ENCODE measurements at regions not wholly inside any gene's neighbourhood (a gene's known extent, or its start where the extent isn't known, plus 50 kb on each side); places are given as distances from the start of the nearest gene placed in this dataset.

DNA sequence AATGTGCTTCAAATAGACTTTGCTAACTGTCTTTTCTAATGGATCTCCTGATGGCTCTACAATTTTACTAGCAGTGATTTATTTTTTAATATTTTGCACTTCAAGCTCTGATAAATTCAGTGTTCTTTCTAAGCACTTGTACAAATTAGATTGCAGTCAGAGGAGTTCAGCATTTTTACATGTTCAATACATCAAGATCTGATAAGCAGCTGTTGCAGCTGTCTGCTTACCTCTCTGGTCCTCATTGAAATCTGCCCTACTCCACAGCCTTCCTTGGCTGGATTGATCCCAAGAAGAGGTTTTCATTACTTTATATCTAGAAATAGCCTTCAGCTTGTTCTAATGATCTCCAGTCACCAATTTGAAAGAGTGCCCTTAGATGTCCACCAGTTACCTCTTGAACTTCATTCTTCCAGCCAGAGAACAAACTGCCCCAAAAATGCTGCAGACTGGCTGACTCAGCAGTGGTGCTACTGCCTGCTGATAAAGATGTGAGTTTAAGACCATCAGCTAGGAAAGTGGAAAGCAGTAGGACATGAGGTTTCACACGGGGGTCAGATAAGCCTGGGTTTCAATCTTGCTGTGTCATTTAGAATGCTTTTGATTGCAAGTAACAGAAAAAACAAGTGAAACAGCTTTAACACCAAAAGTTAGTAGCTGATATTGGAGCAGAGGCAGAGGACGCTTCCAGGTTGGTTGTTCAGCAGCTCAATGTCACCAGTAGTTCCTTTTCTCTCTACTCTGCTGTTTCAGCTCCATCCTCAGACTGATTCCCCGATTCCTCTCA is 350.9 kb upstream of the NPVF start:
- TF ChIP-seq CTCF (IDR thresholded peaks at IDR 0.05) (no peak), POLR2A (IDR thresholded peaks at IDR 0.05) (no peak)
